B cell (primary cell): ENCODE measurements at regions not wholly inside any gene's neighbourhood (a gene's known extent, or its start where the extent isn't known, plus 50 kb on each side); places are given as distances from the start of the nearest gene placed in this dataset.

Source experiments
- ATAC-seq: fragments of 200-7000 bp; cut with Tn5 transposase; one replicate; pipeline ENCODE4 v1.10.0; 2021; ENCODE audit warnings: low read depth, mild to moderate bottlenecking, moderate number of reproducible peaks, moderate library complexity
- CTCF ChIA-PET: fragments of 350-600 bp; sonication (Branson Sonifier 250); formaldehyde crosslinking; loops from one replicate; lab custom pipeline; 2021; ENCODE audit warnings: antibody characterized with exemption, inconsistent platforms; lab: Charles Lee
- POLR2A ChIA-PET: fragments of 350-600 bp; sonication (Branson Sonifier 250); formaldehyde crosslinking; loops from one replicate; lab custom pipeline; 2021; ENCODE audit warnings: antibody characterized with exemption; lab: Charles Lee
- DNase-seq: peaks from one replicate; pipeline ENCODE4 v3.0.0; 2013
- H2AFZ ChIP-seq: 2 replicates; pipeline ENCODE4 v1.6.1; 2012; ENCODE audit warnings: mild to moderate bottlenecking, low read depth, low read length; ENCODE audit not compliant: insufficient read depth, poor library complexity, severe bottlenecking
- H3K27ac ChIP-seq, 2 donors: 1 replicate in 1 of 2; 2 replicates in 1 of 2; pipeline ENCODE4 v1.5.1; 2012 to 2013; ENCODE audit warnings: low read length in 2 of 2, mild to moderate bottlenecking in 2 of 2, moderate library complexity in 1 of 2
- H3K27me3 ChIP-seq, 4 experiments: fragments of 200-600 bp in 1 of 4; sonication (generic) in 1 of 4; replicated peaks in 1 of 4; 1 replicate in 2 of 4; 2 replicates in 2 of 4; pipeline versions ENCODE4 v1.6.1 to v1.7.0; 2013 to 2016; ENCODE audit warnings: low read length in 3 of 4, mild to moderate bottlenecking in 2 of 4, mixed read lengths in 1 of 4, moderate library complexity in 1 of 4; ENCODE audit not compliant: insufficient read depth in 4 of 4, control insufficient read depth in 3 of 4; ENCODE audit errors: control extremely low read depth in 1 of 4
- H3K36me3 ChIP-seq, 2 experiments: replicated peaks in 1 of 2; 1 replicate in 1 of 2; 2 replicates in 1 of 2; pipeline versions ENCODE4 v1.6.1 to v1.7.1; 2013; ENCODE audit warnings: low read length in 1 of 2; ENCODE audit not compliant: insufficient read depth in 2 of 2, control insufficient read depth in 1 of 2; ENCODE audit errors: control extremely low read depth in 1 of 2, extremely low read depth in 1 of 2
- H3K4me1 ChIP-seq, 2 donors: fragments of 200-600 bp in 1 of 2; sonication (generic) in 1 of 2; 1 replicate in 1 of 2; 2 replicates in 1 of 2; pipeline versions ENCODE4 v1.5.1 to v1.6.1; 2013 to 2017; ENCODE audit warnings: low read length in 2 of 2; ENCODE audit not compliant: control insufficient read depth in 2 of 2, insufficient read depth in 2 of 2
- H3K4me2 ChIP-seq: replicated peaks from 2 replicates; pipeline ENCODE3; 2012; ENCODE audit warnings: mild to moderate bottlenecking, low read depth, low read length; ENCODE audit not compliant: poor library complexity, severe bottlenecking
- H3K4me3 ChIP-seq, 5 experiments: fragments of 200-600 bp in 1 of 5; sonication (generic) in 1 of 5; 1 replicate in 3 of 5; 2 replicates in 2 of 5; pipeline versions ENCODE4 v1.5.1 to v1.7.0; 2011 to 2016; ENCODE audit warnings: low read length in 4 of 5, mild to moderate bottlenecking in 4 of 5, low read depth in 2 of 5, control low read depth in 1 of 5, moderate library complexity in 1 of 5; ENCODE audit not compliant: insufficient read depth in 1 of 5; ENCODE audit errors: control extremely low read depth in 1 of 5, extremely low read depth in 1 of 5
- H3K79me2 ChIP-seq: fragments of 200-600 bp; sonication (generic); one replicate; pipeline ENCODE4 v1.6.0; 2016; ENCODE audit warnings: low read length; ENCODE audit not compliant: control insufficient read depth, insufficient read depth
- H3K9ac ChIP-seq: fragments of 200-600 bp; sonication (generic); 2 replicates; pipeline ENCODE4 v1.6.1; 2017; ENCODE audit warnings: mild to moderate bottlenecking, low read length, moderate library complexity
- H3K9me3 ChIP-seq, 3 donors: one replicate each; pipeline versions ENCODE4 v1.6.1 to v1.7.1; 2013; ENCODE audit warnings: low read length in 2 of 3; ENCODE audit not compliant: control insufficient read depth in 2 of 3, insufficient read depth in 1 of 3; ENCODE audit errors: control extremely low read depth in 1 of 3
- H4K20me1 ChIP-seq: 2 replicates; pipeline ENCODE4 v1.6.0; 2012; ENCODE audit warnings: mild to moderate bottlenecking, low read length; ENCODE audit not compliant: insufficient read depth, control insufficient read depth, poor library complexity, severe bottlenecking
- H3K27ac Mint-ChIP-seq: one replicate; pipeline ENCODE4 v1.8.0; 2021; ENCODE audit warnings: mixed read lengths
- H3K27me3 Mint-ChIP-seq: one replicate; pipeline ENCODE4 v1.8.0; 2021; ENCODE audit warnings: mixed read lengths
- H3K4me1 Mint-ChIP-seq: one replicate; pipeline ENCODE4 v1.8.0; 2021; ENCODE audit warnings: mixed read lengths
- H3K4me3 Mint-ChIP-seq: one replicate; pipeline ENCODE4 v1.8.0; 2021; ENCODE audit warnings: mixed read lengths
- H3K9me3 Mint-ChIP-seq: one replicate; pipeline ENCODE4 v1.8.0; 2022; ENCODE audit warnings: mixed read lengths; ENCODE audit not compliant: insufficient read depth
- EZH2 ChIP-seq: IDR thresholded peaks from 2 replicates; pipeline ENCODE4 v1.6.1; 2012; ENCODE audit warnings: borderline replicate concordance, low read depth, mild to moderate bottlenecking, moderate library complexity, low read length; ENCODE audit not compliant: insufficient read depth, poor library complexity, severe bottlenecking
- WGBS: methylation state at CpG from one replicate; pipeline ENCODE4 v1.1.5; 2013; ENCODE audit warnings: missing lambda C conversion rate; ENCODE audit not compliant: insufficient coverage; 5-methylcytosine and 5-hydroxymethylcytosine counted together
- intact Hi-C: fragments of 100-400 bp; cut with micrococcal nuclease; formaldehyde crosslinking; loops from one replicate; pipeline ENCODE4 v1.10.0; 2022
- TF ChIP-seq, protein P1 (sequence below): fragments of 200-600 bp; IDR thresholded peaks from one replicate; pipeline ENCODE4 v1.8.0; 2022; ENCODE audit warnings: antibody characterized with exemption, mild to moderate bottlenecking

DNA sequence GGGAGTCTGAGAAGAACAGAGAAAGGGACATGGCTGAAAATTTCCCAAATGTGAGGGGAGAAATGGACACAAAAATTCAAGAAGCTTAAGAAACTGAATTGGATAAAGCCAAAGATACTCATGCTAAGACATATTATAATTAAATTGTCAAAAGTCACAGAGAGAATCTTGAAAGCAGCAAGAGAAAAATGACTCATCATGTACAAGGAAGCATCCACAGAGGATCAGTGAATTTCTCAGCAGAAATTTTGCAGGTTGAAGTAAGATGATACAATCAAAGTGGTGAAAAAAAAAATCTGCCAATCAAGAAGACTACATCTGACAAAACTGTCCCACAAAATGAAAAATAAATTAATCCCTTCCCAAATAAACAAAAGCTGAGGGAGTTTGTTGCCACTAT lies 56.8 kb downstream of the MPP7 start:
- intact Hi-C loops = no loop called here
- no peak for TF ChIP-seq EZH2
- TF ChIP-seq, protein P1, sequence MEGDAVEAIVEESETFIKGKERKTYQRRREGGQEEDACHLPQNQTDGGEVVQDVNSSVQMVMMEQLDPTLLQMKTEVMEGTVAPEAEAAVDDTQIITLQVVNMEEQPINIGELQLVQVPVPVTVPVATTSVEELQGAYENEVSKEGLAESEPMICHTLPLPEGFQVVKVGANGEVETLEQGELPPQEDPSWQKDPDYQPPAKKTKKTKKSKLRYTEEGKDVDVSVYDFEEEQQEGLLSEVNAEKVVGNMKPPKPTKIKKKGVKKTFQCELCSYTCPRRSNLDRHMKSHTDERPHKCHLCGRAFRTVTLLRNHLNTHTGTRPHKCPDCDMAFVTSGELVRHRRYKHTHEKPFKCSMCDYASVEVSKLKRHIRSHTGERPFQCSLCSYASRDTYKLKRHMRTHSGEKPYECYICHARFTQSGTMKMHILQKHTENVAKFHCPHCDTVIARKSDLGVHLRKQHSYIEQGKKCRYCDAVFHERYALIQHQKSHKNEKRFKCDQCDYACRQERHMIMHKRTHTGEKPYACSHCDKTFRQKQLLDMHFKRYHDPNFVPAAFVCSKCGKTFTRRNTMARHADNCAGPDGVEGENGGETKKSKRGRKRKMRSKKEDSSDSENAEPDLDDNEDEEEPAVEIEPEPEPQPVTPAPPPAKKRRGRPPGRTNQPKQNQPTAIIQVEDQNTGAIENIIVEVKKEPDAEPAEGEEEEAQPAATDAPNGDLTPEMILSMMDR = no peak
- H3K4me1 Mint-ChIP-seq = peaks cover 4% of the 10 kb centered on the region
- Histone ChIP-seq H3K9ac (no peak overlapping the region), H4K20me1 (no peaks in the 10 kb centered on the region), H3K79me2 (no peaks in the 10 kb centered on the region), H3K4me2 (no peak overlapping the region), H3K4me3 (no peak overlapping the region), H3K27me3 (no peaks in the 10 kb centered on the region), H3K9me3 (peaks cover 0 to 6% (median 5%) of the 10 kb centered on the region in 3 donors), H3K27ac (no peak overlapping the region), H3K4me1 (no peaks in the 10 kb centered on the region), H3K36me3 (no peaks in the 10 kb centered on the region), H2AFZ (no peak overlapping the region)
- H3K27me3 Mint-ChIP-seq = peaks cover 28% of the 10 kb centered on the region
- peaks cover 3% of the 10 kb centered on the region for H3K9me3 Mint-ChIP-seq
- ATAC-seq (no peak), DNase-seq (no peak)
- ChIA-PET POLR2A (interaction anchor here (0.6 kb wide), 1 partner anchor 139 kb away, joined by 4 read pairs; no protein-coding TSS in a partner anchor), CTCF (interaction anchor here (0.6 to 5.0 kb wide), 4 partner anchors 67 to 148 kb away, joined by 3 to 53 read pairs (median 4); no protein-coding TSS in a partner anchor)
- no peak overlapping the region for H3K27ac Mint-ChIP-seq
- no peak overlapping the region for H3K4me3 Mint-ChIP-seq

DNA sequence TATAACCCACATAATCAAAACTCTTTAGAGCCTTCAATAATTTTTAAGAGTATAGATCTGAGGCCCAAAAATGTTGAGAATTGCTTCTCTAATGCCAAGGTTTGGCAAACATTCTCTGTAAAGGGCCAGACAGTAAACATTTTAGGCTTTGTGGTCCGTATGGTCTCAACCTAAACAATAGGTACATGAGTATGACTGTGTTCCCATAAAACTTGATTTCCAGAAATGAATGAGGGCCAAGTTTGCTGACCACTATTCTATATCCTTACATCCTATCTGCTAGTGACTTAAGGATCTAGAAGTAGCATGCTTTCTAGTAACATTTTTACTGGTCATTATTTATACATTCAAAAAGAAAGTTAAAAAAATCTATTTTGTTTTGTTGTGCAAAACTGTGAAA lies 58.9 kb downstream of the MPP7 start:
- no peak overlapping the region for H3K4me2 ChIP-seq
- no peak for TF ChIP-seq EZH2
- TF ChIP-seq, protein P1 = no peak
- peaks cover 3% of the 10 kb centered on the region for H3K9me3 Mint-ChIP-seq
- no peak overlapping the region for H3K9ac ChIP-seq
- H4K20me1 ChIP-seq = no peaks in the 10 kb centered on the region
- H3K36me3 ChIP-seq = no peaks in the 10 kb centered on the region
- no peak overlapping the region for H3K27ac ChIP-seq
- H3K27me3 ChIP-seq = no peaks in the 10 kb centered on the region
- ChIA-PET CTCF (interaction anchor here (0.7 to 3.9 kb wide), 2 partner anchors 119 to 139 kb away, joined by 3 to 28 read pairs; no protein-coding TSS in a partner anchor), POLR2A (no interaction called here)
- ATAC-seq (no peak), DNase-seq (no peak)
- H2AFZ ChIP-seq = no peak overlapping the region
- no peak overlapping the region for H3K4me3 Mint-ChIP-seq
- H3K79me2 ChIP-seq = no peaks in the 10 kb centered on the region
- H3K9me3 ChIP-seq = peaks cover 0 to 6% (median 5%) of the 10 kb centered on the region in 3 donors
- H3K27me3 Mint-ChIP-seq = peaks cover 28% of the 10 kb centered on the region
- no peaks in the 10 kb centered on the region for H3K4me1 ChIP-seq
- intact Hi-C loops = loop anchor here (5.0 kb wide), 2 partner anchors 502 to 687 kb away; no protein-coding TSS in a partner anchor
- WGBS = no CpG with 5 or more reads among the region's 1 CpG
- H3K4me1 Mint-ChIP-seq = peaks cover 4% of the 10 kb centered on the region
- H3K4me3 ChIP-seq = no peak overlapping the region
- no peak overlapping the region for H3K27ac Mint-ChIP-seq
